NB4 (cell line): ENCODE measurements at regions not wholly inside any gene's neighbourhood (a gene's known extent, or its start where the extent isn't known, plus 50 kb on each side); places are given as distances from the start of the nearest gene placed in this dataset.

ENCODE experiments used
- MAX ChIP-seq: IDR thresholded peaks from 2 replicates; pipeline ENCODE4 v1.6.1; 2011; ENCODE audit warnings: low read depth, low read length
- MYC ChIP-seq: IDR thresholded peaks from 2 replicates; pipeline ENCODE4 v1.6.1; 2011; ENCODE audit warnings: low read depth, low read length
- POLR2A ChIP-seq: IDR thresholded peaks from 2 replicates; pipeline ENCODE4 v1.6.1; 2011; ENCODE audit warnings: mild to moderate bottlenecking; ENCODE audit not compliant: insufficient read length; ENCODE audit errors: extremely low read depth
- TF ChIP-seq, protein P1 (sequence below): IDR thresholded peaks from one replicate; pipeline ENCODE4 v1.5.1; 2012; ENCODE audit warnings: low read depth, low read length

GRCh38 chr2:183859129-183859528, 734.9 kb downstream of the NUP35 start:
- TF ChIP-seq, protein P1, sequence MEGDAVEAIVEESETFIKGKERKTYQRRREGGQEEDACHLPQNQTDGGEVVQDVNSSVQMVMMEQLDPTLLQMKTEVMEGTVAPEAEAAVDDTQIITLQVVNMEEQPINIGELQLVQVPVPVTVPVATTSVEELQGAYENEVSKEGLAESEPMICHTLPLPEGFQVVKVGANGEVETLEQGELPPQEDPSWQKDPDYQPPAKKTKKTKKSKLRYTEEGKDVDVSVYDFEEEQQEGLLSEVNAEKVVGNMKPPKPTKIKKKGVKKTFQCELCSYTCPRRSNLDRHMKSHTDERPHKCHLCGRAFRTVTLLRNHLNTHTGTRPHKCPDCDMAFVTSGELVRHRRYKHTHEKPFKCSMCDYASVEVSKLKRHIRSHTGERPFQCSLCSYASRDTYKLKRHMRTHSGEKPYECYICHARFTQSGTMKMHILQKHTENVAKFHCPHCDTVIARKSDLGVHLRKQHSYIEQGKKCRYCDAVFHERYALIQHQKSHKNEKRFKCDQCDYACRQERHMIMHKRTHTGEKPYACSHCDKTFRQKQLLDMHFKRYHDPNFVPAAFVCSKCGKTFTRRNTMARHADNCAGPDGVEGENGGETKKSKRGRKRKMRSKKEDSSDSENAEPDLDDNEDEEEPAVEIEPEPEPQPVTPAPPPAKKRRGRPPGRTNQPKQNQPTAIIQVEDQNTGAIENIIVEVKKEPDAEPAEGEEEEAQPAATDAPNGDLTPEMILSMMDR = no peak
- TF ChIP-seq POLR2A (no peak), MAX (no peak), MYC (no peak)
